HCT116 (cell line): ENCODE measurements at regions not wholly inside any gene's neighbourhood (a gene's known extent, or its start where the extent isn't known, plus 50 kb on each side); places are given as distances from the start of the nearest gene placed in this dataset.

Source experiments
- ATAC-seq: fragments of 200-7000 bp; cut with Tn5 transposase; 2 replicates; pipeline ENCODE4 v1.9.1; 2020; ENCODE audit warnings: mild to moderate bottlenecking, moderate library complexity
- BruUV-seq: library from RNA; stranded (reverse); fragments of 400-500 nt; replicated peaks from 2 replicates; lab custom pipeline; 2021; lab: Mats Ljungman, UMichigan
- CTCF ChIA-PET: fragments of 300-600 bp; sonication (Branson Sonifier 250); formaldehyde crosslinking; loops from one replicate; lab custom pipeline; 2021; ENCODE audit warnings: antibody characterized with exemption; lab: Charles Lee
- POLR2A ChIA-PET: fragments of 300-600, 350-600 bp; sonication (Branson Sonifier 250); formaldehyde crosslinking; loops from one replicate; lab custom pipeline; 2021; ENCODE audit warnings: antibody characterized with exemption; lab: Charles Lee
- RAD21 ChIA-PET, 2 experiments: fragments of 300-600 bp; sonication (Branson Sonifier 250); formaldehyde crosslinking; loops; one replicate each; lab custom pipeline; 2023; ENCODE audit warnings: low total read pairs in 2 of 2; ENCODE audit not compliant: uncharacterized antibody in 2 of 2, unreplicated experiment in 2 of 2, low non-redundant PET in 1 of 2; lab: Charles Lee
- DNase-seq: peaks from one replicate; pipeline ENCODE4 v3.0.0-alpha.2; 2010; ENCODE audit warnings: low read depth, low spot score
- H2AFZ ChIP-seq: fragments of 200-600 bp; shearing (Covaris generic), sonication (generic); 2 replicates; pipeline ENCODE4 v1.6.1; 2017; ENCODE audit warnings: low read depth, mixed run types, mixed read lengths, antibody characterized with exemption, low read length; ENCODE audit not compliant: poor library complexity, severe bottlenecking
- H3K27ac ChIP-seq: 2 replicates; pipeline ENCODE4 v1.5.1; 2012; ENCODE audit warnings: low read depth, low read length
- H3K27me3 ChIP-seq: fragments of 200-600 bp; sonication (generic); 2 replicates; pipeline ENCODE4 v1.6.1; 2016; ENCODE audit warnings: mixed run types, low read length, mixed read lengths; ENCODE audit not compliant: insufficient read depth
- H3K36me3 ChIP-seq, 2 experiments: fragments of 200-500 bp in 1 of 2; fragments of 200-600 bp in 1 of 2; sonication (Bioruptor generic) in 1 of 2; sonication (generic) in 1 of 2; 2 replicates each; pipeline versions ENCODE4 v1.5.1 to v1.6.1; 2014 to 2016; ENCODE audit warnings: low read length in 2 of 2, inconsistent platforms in 1 of 2, mixed read lengths in 1 of 2, mixed run types in 1 of 2; ENCODE audit not compliant: insufficient read depth in 2 of 2, control insufficient read depth in 1 of 2
- H3K4me1 ChIP-seq, 2 experiments: fragments of 200-600 bp in 1 of 2; sonication (generic) in 1 of 2; 2 replicates each; pipeline versions ENCODE4 v1.5.1 to v1.6.1; 2012 to 2017; ENCODE audit warnings: low read length in 2 of 2, inconsistent platforms in 1 of 2, mild to moderate bottlenecking in 1 of 2, mixed read lengths in 1 of 2, mixed run types in 1 of 2, moderate library complexity in 1 of 2; ENCODE audit not compliant: insufficient read depth in 2 of 2, control insufficient read depth in 1 of 2
- H3K4me2 ChIP-seq: fragments of 200-600 bp; sonication (generic); 2 replicates; pipeline ENCODE4 v1.6.1; 2017; ENCODE audit warnings: mixed run types, low read length, mixed read lengths
- H3K4me3 ChIP-seq, 2 experiments: fragments of 200-600 bp in 1 of 2; sonication (generic) in 1 of 2; replicated peaks in 1 of 2; 2 replicates each; pipeline ENCODE4 v1.5.1; 2011 to 2016; ENCODE audit warnings: low read length in 2 of 2, control low read depth in 1 of 2, low read depth in 1 of 2, mild to moderate bottlenecking in 1 of 2, mixed read lengths in 1 of 2, mixed run types in 1 of 2
- H3K79me2 ChIP-seq: fragments of 200-600 bp; sonication (generic); 2 replicates; pipeline ENCODE4 v1.6.1; 2017; ENCODE audit warnings: mild to moderate bottlenecking, mixed run types, low read length, moderate library complexity, mixed read lengths; ENCODE audit not compliant: insufficient read depth
- H3K9ac ChIP-seq: fragments of 200-600 bp; sonication (generic); 2 replicates; pipeline ENCODE4 v1.6.1; 2016; ENCODE audit warnings: low read length, mixed read lengths
- H3K9me2 ChIP-seq: fragments of 200-600 bp; sonication (generic), shearing (Covaris generic); 2 replicates; pipeline ENCODE4 v1.6.1; 2017; ENCODE audit warnings: mixed run types, mild to moderate bottlenecking, moderate library complexity; ENCODE audit not compliant: insufficient read depth
- H3K9me3 ChIP-seq, 2 experiments: fragments of 200-500 bp in 1 of 2; fragments of 200-600 bp in 1 of 2; sonication (Bioruptor generic) in 1 of 2; sonication (generic) in 1 of 2; 2 replicates each; pipeline ENCODE4 v1.6.1; 2014 to 2017; ENCODE audit warnings: low read length in 2 of 2, mixed read lengths in 2 of 2, inconsistent platforms in 1 of 2, low read depth in 1 of 2, mild to moderate bottlenecking in 1 of 2, mixed run types in 1 of 2, moderate library complexity in 1 of 2; ENCODE audit not compliant: control insufficient read depth in 1 of 2, insufficient read depth in 1 of 2
- H4K20me1 ChIP-seq: fragments of 200-600 bp; sonication (generic), shearing (Covaris generic); 2 replicates; pipeline ENCODE4 v1.6.1; 2017; ENCODE audit warnings: mixed run types, mild to moderate bottlenecking, moderate library complexity; ENCODE audit not compliant: insufficient read depth
- CBX3 ChIP-seq: IDR thresholded peaks from 2 replicates; pipeline ENCODE4 v1.6.1; 2012; ENCODE audit warnings: low read depth
- CEBPB ChIP-seq: IDR thresholded peaks from 2 replicates; pipeline ENCODE4 v1.6.1; 2012; ENCODE audit warnings: low read depth
- EGR1 ChIP-seq: IDR thresholded peaks from 2 replicates; pipeline ENCODE4 v1.6.1; 2012; ENCODE audit warnings: low read depth
- EZH2 ChIP-seq: fragments of 200-600 bp; sonication (generic); IDR thresholded peaks from 2 replicates; pipeline ENCODE4 v1.6.1; 2017; ENCODE audit warnings: antibody characterized with exemption, mixed run types
- EZH2phosphoT487 ChIP-seq: fragments of 200-600 bp; IDR thresholded peaks from 2 replicates; pipeline ENCODE4 v1.6.1; 2018; ENCODE audit warnings: antibody characterized with exemption, borderline replicate concordance
- FOSL1 ChIP-seq: IDR thresholded peaks from 2 replicates; pipeline ENCODE4 v1.6.1; 2012; ENCODE audit warnings: low read depth
- JUND ChIP-seq: IDR thresholded peaks from 2 replicates; pipeline ENCODE4 v1.6.1; 2012
- POLR2AphosphoS5 ChIP-seq: IDR thresholded peaks from 2 replicates; pipeline ENCODE4 v1.6.1; 2011; ENCODE audit warnings: mild to moderate bottlenecking, low read depth, low read length, moderate library complexity
- RAD21 ChIP-seq: IDR thresholded peaks from 2 replicates; pipeline ENCODE4 v1.6.1; 2012; ENCODE audit warnings: low read depth, mild to moderate bottlenecking
- SIN3A ChIP-seq: IDR thresholded peaks from 2 replicates; pipeline ENCODE4 v1.6.1; 2012; ENCODE audit warnings: low read depth
- SP1 ChIP-seq: IDR thresholded peaks from 2 replicates; pipeline ENCODE4 v1.6.1; 2012; ENCODE audit warnings: low read depth
- SRF ChIP-seq: IDR thresholded peaks from 2 replicates; pipeline ENCODE4 v1.6.1; 2012; ENCODE audit warnings: low read depth
- TCF7L2 ChIP-seq: IDR thresholded peaks from 2 replicates; pipeline ENCODE4 v1.7.0; 2011; ENCODE audit warnings: borderline replicate concordance, inconsistent platforms; ENCODE audit not compliant: insufficient read depth, insufficient read length; ENCODE audit errors: extremely low read depth
- YY1 ChIP-seq: IDR thresholded peaks from 2 replicates; pipeline ENCODE4 v1.6.1; 2011; ENCODE audit warnings: low read length, low read depth, moderate library complexity, mild to moderate bottlenecking; ENCODE audit not compliant: insufficient replicate concordance; ENCODE audit errors: extremely low read depth
- ZNF274 ChIP-seq: fragments of 200-500 bp; sonication (Bioruptor generic); IDR thresholded peaks from 2 replicates; pipeline ENCODE4 v1.6.1; 2014; ENCODE audit warnings: mild to moderate bottlenecking, low read depth, low read length, inconsistent platforms
- intact Hi-C: fragments of 100-400 bp; cut with micrococcal nuclease; formaldehyde crosslinking; loops from 2 replicates; pipeline ENCODE4 v1.10.0; 2022
- TF ChIP-seq, protein P1 (sequence below), 3 experiments: fragments of 200-600 bp in 1 of 3; sonication (generic) in 1 of 3; IDR thresholded peaks in 2 of 3; conservative IDR thresholded peaks in 1 of 3; 2 replicates each; pipeline ENCODE4 v1.5.1; 2012 to 2017; ENCODE audit warnings: low read depth in 2 of 3, low read length in 2 of 3, antibody characterized with exemption in 1 of 3, borderline replicate concordance in 1 of 3, control low read depth in 1 of 3, mild to moderate bottlenecking in 1 of 3, mixed read lengths in 1 of 3, mixed run types in 1 of 3, moderate library complexity in 1 of 3; ENCODE audit not compliant: insufficient read depth in 1 of 3
- TF ChIP-seq, protein P2 (sequence below): IDR thresholded peaks from 2 replicates; pipeline ENCODE4 v1.6.1; 2012

DNA sequence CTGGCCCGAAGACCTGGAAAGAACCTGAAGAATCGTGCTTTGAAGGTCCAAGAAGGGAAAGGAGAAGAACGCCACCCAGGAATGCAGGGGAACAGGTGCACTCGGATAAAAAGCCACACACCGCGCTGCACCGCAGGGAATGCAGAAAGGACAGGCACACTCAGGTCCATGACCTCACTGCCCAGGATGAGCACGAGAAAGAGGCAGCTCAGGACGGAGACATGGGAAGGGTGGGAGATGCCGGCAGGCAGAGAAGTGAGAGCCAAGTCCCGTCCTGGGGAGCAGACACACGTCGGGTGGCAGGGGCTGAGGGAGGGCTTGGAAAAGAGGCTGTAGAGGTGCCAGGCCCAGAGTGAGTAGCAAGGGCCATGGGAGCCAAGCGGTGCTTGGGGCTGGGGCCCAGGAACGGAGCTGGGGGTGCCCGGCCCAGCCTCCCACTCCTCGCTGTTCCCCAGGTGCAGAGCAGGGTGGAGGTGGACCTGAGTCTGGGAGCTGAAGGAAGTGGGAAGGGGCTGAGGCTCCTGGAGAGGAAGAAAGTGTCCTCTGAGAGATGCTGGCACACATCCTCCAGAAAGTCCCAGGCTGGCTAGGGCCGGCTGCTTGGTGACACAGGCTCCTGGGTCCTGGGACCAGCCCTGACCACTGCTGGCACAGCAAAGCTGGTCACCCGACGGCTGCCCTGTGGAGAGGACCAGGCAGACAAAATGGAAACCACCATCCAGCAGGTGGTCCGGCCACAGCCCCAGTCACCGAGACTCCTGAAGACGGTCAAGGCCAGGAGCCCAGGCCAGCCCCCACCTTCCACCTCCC lies 91.3 kb downstream of the PSMB1 start (continued):
- no peak for TF ChIP-seq TCF7L2
- TF ChIP-seq JUND: no peak
- TF ChIP-seq EZH2: no peak
- no peak for TF ChIP-seq SRF
- TF ChIP-seq EZH2phosphoT487: no peak
- no peak for TF ChIP-seq YY1
- TF ChIP-seq SIN3A: no peak
- no peak for TF ChIP-seq EGR1
- TF ChIP-seq, protein P1, sequence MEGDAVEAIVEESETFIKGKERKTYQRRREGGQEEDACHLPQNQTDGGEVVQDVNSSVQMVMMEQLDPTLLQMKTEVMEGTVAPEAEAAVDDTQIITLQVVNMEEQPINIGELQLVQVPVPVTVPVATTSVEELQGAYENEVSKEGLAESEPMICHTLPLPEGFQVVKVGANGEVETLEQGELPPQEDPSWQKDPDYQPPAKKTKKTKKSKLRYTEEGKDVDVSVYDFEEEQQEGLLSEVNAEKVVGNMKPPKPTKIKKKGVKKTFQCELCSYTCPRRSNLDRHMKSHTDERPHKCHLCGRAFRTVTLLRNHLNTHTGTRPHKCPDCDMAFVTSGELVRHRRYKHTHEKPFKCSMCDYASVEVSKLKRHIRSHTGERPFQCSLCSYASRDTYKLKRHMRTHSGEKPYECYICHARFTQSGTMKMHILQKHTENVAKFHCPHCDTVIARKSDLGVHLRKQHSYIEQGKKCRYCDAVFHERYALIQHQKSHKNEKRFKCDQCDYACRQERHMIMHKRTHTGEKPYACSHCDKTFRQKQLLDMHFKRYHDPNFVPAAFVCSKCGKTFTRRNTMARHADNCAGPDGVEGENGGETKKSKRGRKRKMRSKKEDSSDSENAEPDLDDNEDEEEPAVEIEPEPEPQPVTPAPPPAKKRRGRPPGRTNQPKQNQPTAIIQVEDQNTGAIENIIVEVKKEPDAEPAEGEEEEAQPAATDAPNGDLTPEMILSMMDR (IDR thresholded peaks at IDR 0.05 in 2 of 3, conservative IDR thresholded peaks at IDR 0.05 in 1 of 3; ENCODE audit: borderline replicate concordance in 1 of 3, insufficient read depth in 1 of 3, low read depth in 2 of 3, low read length in 2 of 3): no peak

DNA sequence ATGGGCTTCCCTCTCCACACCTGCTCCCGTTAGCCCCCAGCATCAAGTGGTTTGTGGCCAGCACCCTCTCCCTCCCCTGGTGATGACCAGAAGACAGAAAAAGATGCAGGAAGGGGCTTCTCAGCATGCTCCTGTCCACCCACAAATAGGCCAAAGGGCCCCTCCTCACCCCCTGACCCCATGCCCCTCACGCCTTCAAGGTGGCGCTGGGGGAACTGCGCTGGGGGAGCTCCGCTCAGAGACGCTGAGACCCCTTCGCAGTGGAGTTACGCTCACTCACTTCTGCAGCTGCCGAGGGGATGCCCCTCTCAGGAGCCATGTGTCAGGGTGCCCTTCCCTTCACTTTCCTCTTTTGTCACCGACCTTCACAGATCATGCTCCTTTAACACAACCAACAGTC lies 92.0 kb downstream of the PSMB1 start:
- no peak overlapping the region for H3K9ac ChIP-seq
- H3K27me3 ChIP-seq: peaks cover 16% of the 10 kb centered on the region; the same call in 1 of the 2 replicates
- H3K27ac ChIP-seq: no peak overlapping the region
- CTCF ChIA-PET: no interaction called here
- H3K9me2 ChIP-seq: no peaks in the 10 kb centered on the region
- DNase-seq (no peak), ATAC-seq (no peak)
- no peaks in the 10 kb centered on the region for H4K20me1 ChIP-seq
- RAD21 ChIA-PET: no interaction called here
- no peak overlapping the region for H2AFZ ChIP-seq
- no peak overlapping the region for H3K4me3 ChIP-seq
- H3K36me3 ChIP-seq: no peaks in the 10 kb centered on the region
- BruUV-seq: no TSS peak
- no peaks in the 10 kb centered on the region for H3K79me2 ChIP-seq
- H3K4me2 ChIP-seq: no peak overlapping the region
- POLR2A ChIA-PET: no interaction called here
- H3K9me3 ChIP-seq: peaks cover 4 to 5% of the 10 kb centered on the region in 2 experiments; a peak in 2 of 4 replicates
- intact Hi-C loops: no loop called here
- no peaks in the 10 kb centered on the region for H3K4me1 ChIP-seq
- TF ChIP-seq SP1 (no peak), CBX3 (no peak), ZNF274 (no peak), SIN3A (no peak), FOSL1 (no peak), SRF (no peak), POLR2AphosphoS5 (no peak), CEBPB (no peak), RAD21 (no peak)
- TF ChIP-seq, protein P1 (IDR thresholded peaks at IDR 0.05 in 2 of 3, conservative IDR thresholded peaks at IDR 0.05 in 1 of 3; ENCODE audit: borderline replicate concordance in 1 of 3, insufficient read depth in 1 of 3, low read depth in 2 of 3, low read length in 2 of 3): no peak
- TF ChIP-seq, protein P2, sequence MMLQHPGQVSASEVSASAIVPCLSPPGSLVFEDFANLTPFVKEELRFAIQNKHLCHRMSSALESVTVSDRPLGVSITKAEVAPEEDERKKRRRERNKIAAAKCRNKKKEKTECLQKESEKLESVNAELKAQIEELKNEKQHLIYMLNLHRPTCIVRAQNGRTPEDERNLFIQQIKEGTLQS: no peak
